ENCODE measurements at regions not wholly inside any gene's neighbourhood (a gene's known extent, or its start where the extent isn't known, plus 50 kb on each side); places are given as distances from the start of the nearest gene placed in this dataset.

DNA sequence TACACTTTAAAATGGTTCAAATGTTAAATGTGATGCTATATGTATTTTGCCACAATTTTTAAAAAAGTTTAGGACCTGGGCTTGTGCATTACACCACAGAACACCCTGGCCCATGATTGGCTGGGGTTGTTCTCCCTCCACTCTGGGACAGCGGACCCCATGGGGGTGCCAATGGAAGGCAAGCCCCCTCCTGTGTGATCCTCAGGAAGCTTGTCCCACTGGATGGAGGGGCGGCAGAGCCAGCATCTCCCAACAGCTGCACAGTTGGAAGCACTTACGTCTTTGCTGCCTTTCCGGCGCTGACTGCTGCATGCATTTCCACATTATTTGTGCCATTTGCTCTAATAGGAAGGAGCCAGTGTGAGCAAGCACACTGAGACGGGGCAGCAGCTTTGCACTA lies 196.5 kb downstream of the SHANK2 start:
- H3K4me3 ChIP-seq (ENCODE audit: low read length) = no peak overlapping the region
- WGBS = 88% methylated on average over 6 of the region's 6 CpGs
- peaks cover 5% of the 10 kb centered on the region; the same call in 1 of the 2 replicates for H3K36me3 ChIP-seq (ENCODE audit: insufficient read depth, low read length)
- no peak overlapping the region for H3K9ac ChIP-seq (ENCODE audit: low read depth, low read length)
- no peaks in the 10 kb centered on the region for H3K4me1 ChIP-seq (ENCODE audit: insufficient read depth, low read length)
- no peaks in the 10 kb centered on the region for H3K27me3 ChIP-seq (ENCODE audit: insufficient read depth, low read length)
- no peaks in the 10 kb centered on the region for H3K9me3 ChIP-seq (ENCODE audit: insufficient read depth, low read depth, low read length)
- H3K27ac ChIP-seq (ENCODE audit: low read depth, low read length) = no peak overlapping the region

Data from HUES64 (cell line).